GM19025 (cell line): ENCODE measurements at regions not wholly inside any gene's neighbourhood (a gene's known extent, or its start where the extent isn't known, plus 50 kb on each side); places are given as distances from the start of the nearest gene placed in this dataset.

Source experiments
- ATAC-seq: cut with Tn5 transposase; IDR thresholded peaks from one replicate; pipeline ENCODE4 v1.9.1; 2021; ENCODE audit warnings: mild to moderate bottlenecking, low read depth, moderate library complexity; ENCODE audit not compliant: unreplicated experiment

- no peak for ATAC-seq
Measured at GRCh38 chr6:94130478-94130877, 711.1 kb upstream of the EPHA7 start.

- ATAC-seq = no peak
Measured at GRCh38 chr6:94129926-94130325, 710.6 kb upstream of the EPHA7 start.

- ATAC-seq = no peak
Measured at GRCh38 chr6:94127716-94128115, 708.4 kb upstream of the EPHA7 start.

GRCh38 chr6:94124333-94124732 lies 705.0 kb upstream of the EPHA7 start:
- no peak for ATAC-seq

- ATAC-seq = no peak
Measured at GRCh38 chr6:94121094-94121493, 701.7 kb upstream of the EPHA7 start.

- ATAC-seq = no peak
Measured at GRCh38 chr6:94099072-94099471, 679.7 kb upstream of the EPHA7 start.

GRCh38 chr6:94095961-94096360 lies 676.6 kb upstream of the EPHA7 start:
- no peak for ATAC-seq

- no peak for ATAC-seq
Measured at GRCh38 chr6:94089941-94090340, 670.6 kb upstream of the EPHA7 start.

GRCh38 chr6:94088870-94089269 lies 669.5 kb upstream of the EPHA7 start:
- ATAC-seq = no peak

GRCh38 chr6:94074764-94075163 lies 655.4 kb upstream of the EPHA7 start:
- ATAC-seq = no peak

GRCh38 chr6:94071835-94072234 lies 652.5 kb upstream of the EPHA7 start:
- no peak for ATAC-seq

- no peak for ATAC-seq
Measured at GRCh38 chr6:94065707-94066337, 646.5 kb upstream of the EPHA7 start.

GRCh38 chr6:94052749-94053148 lies 633.4 kb upstream of the EPHA7 start:
- ATAC-seq = no peak

GRCh38 chr6:94050515-94050914 lies 631.2 kb upstream of the EPHA7 start:
- ATAC-seq = no peak

GRCh38 chr6:94049001-94049400 lies 629.6 kb upstream of the EPHA7 start:
- no peak for ATAC-seq

- ATAC-seq = no peak
Measured at GRCh38 chr6:94045099-94045829, 625.9 kb upstream of the EPHA7 start.

- no peak for ATAC-seq
Measured at GRCh38 chr6:94041945-94042709, 622.8 kb upstream of the EPHA7 start.

GRCh38 chr6:94036024-94036423 lies 616.7 kb upstream of the EPHA7 start:
- ATAC-seq = no peak

- no peak for ATAC-seq
Measured at GRCh38 chr6:94027374-94027773, 608.0 kb upstream of the EPHA7 start.

GRCh38 chr6:94026575-94026974 lies 607.2 kb upstream of the EPHA7 start:
- no peak for ATAC-seq

- ATAC-seq = no peak
Measured at GRCh38 chr6:94005835-94006234, 586.5 kb upstream of the EPHA7 start.

GRCh38 chr6:93992976-93993375 lies 573.6 kb upstream of the EPHA7 start:
- ATAC-seq = no peak
